Retinal pigment epithelial cell (primary cell): ENCODE measurements at regions not wholly inside any gene's neighbourhood (a gene's known extent, or its start where the extent isn't known, plus 50 kb on each side); places are given as distances from the start of the nearest gene placed in this dataset.

Source experiments
- DNase-seq: peaks from one replicate; pipeline ENCODE4 v3.0.0-alpha.2; 2010; ENCODE audit warnings: low read depth
- H3K4me3 ChIP-seq: 2 replicates; pipeline ENCODE4 v1.5.1; 2011; ENCODE audit warnings: mild to moderate bottlenecking, low read length, control low read depth, moderate library complexity
- CTCF ChIP-seq: conservative IDR thresholded peaks from 2 replicates; pipeline ENCODE4 v1.5.1; 2011; ENCODE audit warnings: low read depth, low read length, control low read depth, inconsistent platforms

- DNase-seq: no peak
- TF ChIP-seq CTCF: no peak
- no peak overlapping the region for H3K4me3 ChIP-seq
Measured at GRCh38 chr9:118554987-118555386, 814.2 kb downstream of the BRINP1 start.

GRCh38 chr9:118558026-118558425, 811.2 kb downstream of the BRINP1 start:
- no peak overlapping the region for H3K4me3 ChIP-seq
- no peak for DNase-seq
- no peak for TF ChIP-seq CTCF

DNA sequence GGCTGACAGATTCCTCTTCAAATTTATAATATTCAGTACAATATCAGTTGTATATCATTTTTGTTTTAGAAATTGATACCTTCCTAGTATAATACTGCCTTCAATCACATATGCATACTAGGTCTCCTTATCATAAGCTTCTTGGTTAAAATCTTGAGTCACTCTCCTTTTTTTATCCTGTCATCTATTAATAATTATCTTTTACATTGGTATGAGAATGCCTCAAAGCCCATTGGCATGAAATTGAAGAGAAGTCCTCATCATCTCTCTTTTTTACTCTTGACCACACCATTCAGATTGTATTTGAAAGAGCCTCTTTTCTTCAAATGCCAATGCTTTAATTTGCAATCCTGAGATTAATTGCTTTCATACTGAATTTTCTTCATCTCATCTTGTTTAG, 810.3 kb downstream of the BRINP1 start:
- no peak for TF ChIP-seq CTCF
- DNase-seq: no peak
- H3K4me3 ChIP-seq: no peak overlapping the region

DNA sequence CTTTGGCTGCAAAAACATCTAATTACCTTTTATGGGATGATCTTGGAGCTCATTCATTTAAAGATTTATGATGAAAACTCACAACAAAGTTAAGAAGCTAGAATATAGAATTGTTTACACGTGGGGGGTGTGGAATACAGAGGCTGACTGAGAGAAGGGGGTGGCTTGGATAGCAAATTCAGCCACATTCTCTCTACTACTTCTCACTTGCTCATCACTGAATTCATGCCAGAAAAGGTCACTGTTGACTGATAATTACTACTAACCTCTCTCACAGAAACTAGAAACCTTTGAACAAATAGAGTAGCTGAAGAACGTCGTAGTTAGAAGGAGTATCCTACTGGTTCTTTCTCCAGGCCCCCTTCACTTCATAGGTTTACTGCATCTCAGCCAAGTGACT, 808.2 kb downstream of the BRINP1 start:
- DNase-seq: no peak
- TF ChIP-seq CTCF: no peak
- no peak overlapping the region for H3K4me3 ChIP-seq

DNA sequence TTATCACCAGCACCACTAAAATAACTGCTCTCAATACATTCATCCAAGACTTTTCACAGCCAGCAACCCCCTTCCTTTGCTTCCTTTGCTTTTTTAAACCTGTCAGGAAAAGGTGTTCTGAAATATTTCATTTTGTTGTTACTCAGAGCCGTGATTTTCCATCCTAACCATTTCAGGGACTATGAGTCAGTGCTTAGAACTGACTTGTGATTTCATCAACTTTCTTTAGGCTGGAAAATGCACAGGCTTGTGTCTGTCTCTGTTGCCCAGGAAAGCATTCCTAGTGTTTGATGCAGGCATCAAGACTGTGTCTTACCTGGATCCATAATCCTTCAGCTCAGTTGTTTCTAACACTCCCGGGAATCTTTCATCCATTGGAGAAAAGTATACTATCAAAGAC, 805.6 kb downstream of the BRINP1 start:
- no peak overlapping the region for H3K4me3 ChIP-seq
- no peak for TF ChIP-seq CTCF
- DNase-seq: no peak

GRCh38 chr9:118567861-118568260, 801.4 kb downstream of the BRINP1 start:
- no peak overlapping the region for H3K4me3 ChIP-seq
- no peak for TF ChIP-seq CTCF
- DNase-seq: no peak

DNA sequence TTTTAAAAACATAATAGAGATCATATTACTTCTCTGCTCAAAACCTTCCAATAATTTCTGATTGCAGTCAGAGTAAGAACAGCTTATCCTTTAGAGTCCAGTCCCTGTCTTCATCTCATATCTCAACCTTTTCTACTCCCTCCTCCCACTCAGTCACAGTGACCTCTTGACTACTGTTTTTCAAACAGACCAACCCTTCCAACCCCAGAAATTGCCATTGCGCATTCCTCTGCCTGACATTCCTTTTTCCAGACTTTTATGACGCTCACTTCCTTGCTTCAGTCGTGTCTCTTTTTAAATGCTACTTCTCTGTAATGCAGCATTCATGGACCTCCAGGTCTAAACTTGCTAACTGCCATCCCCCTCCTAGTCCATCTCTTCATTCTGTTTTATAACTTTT, 800.5 kb downstream of the BRINP1 start:
- TF ChIP-seq CTCF: no peak
- no peak for DNase-seq
- no peak overlapping the region for H3K4me3 ChIP-seq
